ENCODE measurements at regions not wholly inside any gene's neighbourhood (a gene's known extent, or its start where the extent isn't known, plus 50 kb on each side); places are given as distances from the start of the nearest gene placed in this dataset.

- intact Hi-C loops (cut with DNase I) = no loop called here
- no peak for ATAC-seq
Measured at GRCh38 chr7:88484551-88484950, 177.9 kb upstream of the STEAP4 start.

GRCh38 chr7:88480896-88481295, 174.2 kb upstream of the STEAP4 start:
- intact Hi-C loops (cut with DNase I) = no loop called here
- Histone ChIP-seq H3K27me3 (no peaks in the 10 kb centered on the region), H3K4me1 (no peaks in the 10 kb centered on the region), H3K27ac (no peak overlapping the region), H3K9me3 (no peaks in the 10 kb centered on the region), H3K36me3 (no peaks in the 10 kb centered on the region), H3K4me3 (no peak overlapping the region)
- TF ChIP-seq CTCF (IDR thresholded peaks at IDR 0.05) = no peak
- ATAC-seq (no peak), DNase-seq (no peak)

More at GRCh38 chr7:88484551-88484950, 177.9 kb upstream of the STEAP4 start:
- H3K27me3 ChIP-seq = no peaks in the 10 kb centered on the region
- DNase-seq = no peak
- H3K9me3 ChIP-seq = no peaks in the 10 kb centered on the region
- H3K27ac ChIP-seq = no peak overlapping the region
- H3K4me1 ChIP-seq = no peaks in the 10 kb centered on the region
- TF ChIP-seq CTCF (IDR thresholded peaks at IDR 0.05) = no peak
- H3K36me3 ChIP-seq = no peaks in the 10 kb centered on the region
- H3K4me3 ChIP-seq = no peak overlapping the region

- no peaks in the 10 kb centered on the region for H3K27me3 ChIP-seq
Measured at GRCh38 chr7:88480271-88480670, 173.6 kb upstream of the STEAP4 start.

GRCh38 chr7:88477976-88478375, 171.3 kb upstream of the STEAP4 start:
- no peaks in the 10 kb centered on the region for H3K36me3 ChIP-seq
- DNase-seq = no peak
- no peaks in the 10 kb centered on the region for H3K4me1 ChIP-seq
- H3K9me3 ChIP-seq = no peaks in the 10 kb centered on the region
- no peak for ATAC-seq
- no peak overlapping the region for H3K27ac ChIP-seq
- H3K4me3 ChIP-seq = no peak overlapping the region
- no peaks in the 10 kb centered on the region for H3K27me3 ChIP-seq
- intact Hi-C loops (cut with DNase I) = no loop called here
- no peak for TF ChIP-seq CTCF (IDR thresholded peaks at IDR 0.05)

More at GRCh38 chr7:88480271-88480670, 173.6 kb upstream of the STEAP4 start:
- Histone ChIP-seq H3K4me3 (no peak overlapping the region), H3K36me3 (no peaks in the 10 kb centered on the region), H3K4me1 (no peaks in the 10 kb centered on the region), H3K27ac (no peak overlapping the region), H3K9me3 (no peaks in the 10 kb centered on the region)
- ATAC-seq (no peak), DNase-seq (no peak)
- intact Hi-C loops (cut with DNase I) = no loop called here
- TF ChIP-seq CTCF (IDR thresholded peaks at IDR 0.05) = no peak

GRCh38 chr7:88465600-88465999, 158.9 kb upstream of the STEAP4 start:
- Histone ChIP-seq H3K4me3 (no peak overlapping the region), H3K4me1 (no peaks in the 10 kb centered on the region), H3K36me3 (no peaks in the 10 kb centered on the region), H3K9me3 (no peaks in the 10 kb centered on the region), H3K27me3 (no peaks in the 10 kb centered on the region), H3K27ac (no peak overlapping the region)
- no peak for DNase-seq
- intact Hi-C loops (cut with DNase I) = no loop called here
- ATAC-seq = no peak
- no peak for TF ChIP-seq CTCF (IDR thresholded peaks at IDR 0.05)

GRCh38 chr7:88462799-88463198, 156.1 kb upstream of the STEAP4 start:
- no peak overlapping the region for H3K4me3 ChIP-seq
- intact Hi-C loops (cut with DNase I) = no loop called here
- DNase-seq (no peak), ATAC-seq (no peak)
- no peak overlapping the region for H3K27ac ChIP-seq
- no peak for TF ChIP-seq CTCF (IDR thresholded peaks at IDR 0.05)
- H3K27me3 ChIP-seq = no peaks in the 10 kb centered on the region
- no peaks in the 10 kb centered on the region for H3K36me3 ChIP-seq
- no peaks in the 10 kb centered on the region for H3K4me1 ChIP-seq
- no peaks in the 10 kb centered on the region for H3K9me3 ChIP-seq
